Aorta (tissue), 5 donors: ENCODE measurements at regions not wholly inside any gene's neighbourhood (a gene's known extent, or its start where the extent isn't known, plus 50 kb on each side); places are given as distances from the start of the nearest gene placed in this dataset.

Experiments
- ATAC-seq: fragments of 200-7000 bp; cut with Tn5 transposase; one replicate; pipeline ENCODE4 v1.9.1; 2022; ENCODE audit warnings: moderate library complexity; ENCODE audit not compliant: low FRiP score
- DNase-seq, 2 donors: peaks; one replicate each; pipeline ENCODE4 v3.0.0-alpha.2; 2020
- H3K27ac ChIP-seq, 2 donors: one replicate each; pipeline ENCODE4 v1.5.1; 2013; ENCODE audit warnings: low read length in 2 of 2, mild to moderate bottlenecking in 2 of 2, moderate library complexity in 2 of 2, control low read depth in 1 of 2, inconsistent platforms in 1 of 2, low read depth in 1 of 2
- H3K27me3 ChIP-seq, 2 donors: one replicate each; pipeline ENCODE4 v1.6.1; 2013; ENCODE audit warnings: control low read depth in 1 of 2, low read length in 1 of 2, mild to moderate bottlenecking in 1 of 2, moderate library complexity in 1 of 2; ENCODE audit not compliant: insufficient read depth in 2 of 2, control insufficient read depth in 1 of 2
- H3K36me3 ChIP-seq, 2 donors: one replicate each; pipeline ENCODE4 v1.6.1; 2013; ENCODE audit warnings: control low read depth in 1 of 2, low read length in 1 of 2, mild to moderate bottlenecking in 1 of 2; ENCODE audit not compliant: insufficient read depth in 2 of 2, control insufficient read depth in 1 of 2
- H3K4me1 ChIP-seq, 2 donors: one replicate each; pipeline ENCODE4 v1.6.1; 2013; ENCODE audit warnings: low read length in 2 of 2, control low read depth in 1 of 2, mild to moderate bottlenecking in 1 of 2, moderate library complexity in 1 of 2; ENCODE audit not compliant: insufficient read depth in 2 of 2, control insufficient read depth in 1 of 2
- H3K4me3 ChIP-seq, 2 donors: one replicate each; pipeline ENCODE4 v1.5.1; 2013; ENCODE audit warnings: low read length in 2 of 2, control low read depth in 1 of 2, mild to moderate bottlenecking in 1 of 2
- H3K9me3 ChIP-seq: one replicate; pipeline ENCODE4 v1.6.1; 2013; ENCODE audit warnings: mild to moderate bottlenecking, low read length; ENCODE audit not compliant: control insufficient read depth
- WGBS, 2 donors: extraction: QIAGEN DNeasy Blood & Tissue Kit; methylation state at CpG; one replicate each; pipeline ENCODE4 v1.1.7; 2013; 5-methylcytosine and 5-hydroxymethylcytosine counted together
- intact Hi-C, 2 donors: fragments of 100-400 bp; cut with DNase I; formaldehyde crosslinking; loops; one replicate each; pipeline versions ENCODE4 v1.14.2 to v1.15.0; 2022
- donor health status: healthy with polysubstance abuse.
- donor health status: Bipolar disorder and iron deficiency.
- donor health status: DM: no; HTN: no; CAD: no.
- donor health status: DM: no; HTN: no; CAD: no.
- donor health status: DM: yes; HTN: yes; CAD: no.

DNA sequence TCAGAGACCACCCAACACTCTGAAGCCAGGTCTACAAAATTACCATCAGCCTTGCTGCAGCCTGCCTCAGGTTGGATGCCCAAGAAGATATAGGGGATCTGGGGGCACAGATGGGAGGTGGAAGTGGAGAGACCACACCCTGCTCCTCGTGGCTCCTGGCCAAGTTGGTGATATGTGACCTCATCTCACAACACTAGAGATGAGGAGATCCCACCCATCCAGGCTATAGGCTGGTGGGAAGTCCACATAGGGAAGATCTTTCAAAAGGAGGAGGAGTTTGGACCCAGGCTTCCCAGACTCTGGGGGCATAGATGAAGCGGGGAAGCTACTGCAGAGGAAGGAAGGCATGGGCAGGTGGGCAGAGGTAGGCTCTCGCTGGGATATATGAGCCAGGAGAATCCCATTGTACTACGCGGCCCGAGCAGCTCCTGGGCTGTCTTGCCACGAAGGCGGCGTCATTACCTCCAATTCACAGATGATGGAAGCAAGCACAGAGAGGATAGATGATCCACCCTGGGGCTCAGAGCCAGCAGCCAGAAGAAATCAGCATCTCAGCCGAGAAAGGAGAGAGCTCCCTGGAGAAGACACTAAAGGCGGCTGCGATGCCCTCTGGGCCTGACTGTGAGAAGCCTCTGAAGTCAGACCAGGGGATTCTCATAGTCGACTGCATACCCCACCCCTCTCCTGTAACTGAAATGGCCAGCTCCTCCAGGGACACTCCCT, 96.0 kb downstream of the RHOB start:
- intact Hi-C loops, result no loop called here
- H3K4me1 ChIP-seq, result no peaks in the 10 kb centered on the region
- H3K36me3 ChIP-seq, result no peaks in the 10 kb centered on the region
- H3K9me3 ChIP-seq, result peaks cover 1% of the 10 kb centered on the region
- H3K27ac ChIP-seq, result no peak overlapping the region
- H3K27me3 ChIP-seq, result no peaks in the 10 kb centered on the region
- 87 to 90% methylated on average over 13 of the region's 13 CpGs for WGBS, 2 donors
- DNase-seq, result peak in 1 of 2 donors; percentile 69
- ATAC-seq, result no peak
- H3K4me3 ChIP-seq, result no peak overlapping the region

DNA sequence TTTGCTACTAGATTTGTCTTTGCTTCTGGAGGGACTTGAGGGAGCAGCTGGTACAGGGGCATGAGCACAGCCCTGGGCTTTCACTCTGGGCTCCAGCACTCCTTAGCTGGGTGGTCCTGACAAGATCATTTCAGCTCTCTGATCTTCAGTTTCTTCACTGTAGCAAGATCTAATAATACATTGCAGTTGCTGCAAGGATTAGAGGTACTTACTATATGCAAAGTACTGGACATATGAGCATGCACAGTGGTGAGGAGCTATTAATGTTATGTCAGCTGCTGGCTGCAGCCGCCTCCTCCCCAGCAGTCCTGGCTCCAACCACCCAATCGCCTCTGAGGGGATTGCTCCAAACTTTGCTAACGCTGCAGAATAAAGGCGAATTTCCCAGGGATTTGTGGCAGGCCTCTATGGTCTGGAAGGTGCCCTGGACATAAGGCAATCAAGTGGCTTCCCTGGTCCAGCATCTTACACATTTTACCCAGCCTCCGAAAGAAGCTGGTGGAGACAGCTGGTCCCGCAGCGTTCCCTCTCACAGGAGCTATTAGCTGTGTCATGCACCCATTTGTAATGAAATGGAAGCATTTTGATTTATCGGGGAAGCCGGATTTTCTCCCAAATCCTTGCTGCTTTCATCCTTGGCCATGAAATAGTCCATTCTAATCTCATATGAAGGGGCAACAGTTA, 96.7 kb downstream of the RHOB start:
- Histone ChIP-seq H3K9me3 (peaks cover 1% of the 10 kb centered on the region), H3K4me3 (no peak overlapping the region), H3K4me1 (no peaks in the 10 kb centered on the region), H3K36me3 (no peaks in the 10 kb centered on the region), H3K27me3 (no peaks in the 10 kb centered on the region), H3K27ac (no peak overlapping the region)
- 64 to 65% methylated on average over 9 of the region's 9 CpGs for WGBS, 2 donors
- ATAC-seq (no peak), DNase-seq (peak in 1 of 2 donors; percentile 45)
- intact Hi-C loops, result no loop called here

DNA sequence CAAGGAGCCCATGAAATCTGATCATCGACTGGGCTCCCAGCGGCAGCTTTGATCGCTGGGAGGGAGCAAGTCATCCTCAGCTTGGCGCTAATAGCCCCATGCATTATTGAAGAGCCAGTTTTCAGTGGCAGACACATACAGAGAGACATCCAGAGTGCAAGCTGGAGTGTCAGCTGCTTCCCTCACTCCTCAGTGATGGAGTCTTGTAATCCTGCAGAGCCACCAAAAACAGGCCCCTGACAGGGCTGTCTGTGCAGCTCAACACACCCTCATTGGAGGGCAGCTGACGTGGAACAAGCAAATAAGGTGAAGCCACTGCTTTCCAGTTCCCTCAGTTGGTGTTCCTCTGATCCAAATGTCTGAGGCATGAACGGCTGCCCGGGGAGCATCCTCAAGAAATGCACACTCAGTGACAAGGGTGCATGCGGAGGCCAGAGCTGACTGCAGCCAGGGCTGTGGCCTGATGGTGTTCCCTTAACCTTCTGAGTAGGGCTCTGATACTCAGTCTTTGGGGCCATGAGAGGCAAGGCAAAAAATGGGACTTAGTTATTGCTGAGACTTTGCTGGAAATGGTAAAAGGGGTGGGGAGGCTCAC, 97.4 kb downstream of the RHOB start:
- intact Hi-C loops, result no loop called here
- 89 to 96% methylated on average over 8 of the region's 8 CpGs for WGBS, 2 donors
- DNase-seq, result no peak

DNA sequence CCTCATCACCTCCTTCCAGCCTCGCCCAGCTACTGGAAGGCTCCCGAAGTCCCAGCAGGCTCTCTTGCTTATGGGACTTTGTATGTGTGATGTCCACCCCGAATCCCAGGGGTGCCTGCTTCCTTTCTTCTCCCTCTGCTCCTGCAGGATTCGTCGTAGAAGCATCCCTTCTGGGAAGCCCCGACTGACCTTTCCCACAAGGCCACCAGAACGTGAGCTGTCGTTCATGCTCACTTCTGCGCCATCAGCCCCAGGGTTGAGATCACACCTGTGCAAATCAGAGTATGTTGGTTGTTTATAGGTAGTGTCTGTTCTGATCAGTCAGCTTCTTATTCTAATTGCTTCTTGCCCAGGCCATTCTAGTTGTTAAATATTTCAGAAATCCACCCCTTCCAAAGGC, 101.8 kb downstream of the HS1BP3 start:
- intact Hi-C loops, result no loop called here
- Histone ChIP-seq H3K9me3 (peaks cover 1% of the 10 kb centered on the region), H3K4me1 (no peaks in the 10 kb centered on the region), H3K27ac (no peak overlapping the region), H3K27me3 (no peaks in the 10 kb centered on the region), H3K4me3 (no peak overlapping the region), H3K36me3 (no peaks in the 10 kb centered on the region)
- no peak for ATAC-seq
- peak in 1 of 2 donors; percentile 51 for DNase-seq
- WGBS, 2 donors, result 95% methylated on average over 9 of the region's 9 CpGs

More for the DNA sequence above, 97.4 kb downstream of the RHOB start:
- Histone ChIP-seq H3K27ac (no peak overlapping the region), H3K36me3 (no peaks in the 10 kb centered on the region), H3K4me3 (no peak overlapping the region), H3K27me3 (no peaks in the 10 kb centered on the region), H3K9me3 (peaks cover 1% of the 10 kb centered on the region), H3K4me1 (no peaks in the 10 kb centered on the region)
- ATAC-seq, result no peak

DNA sequence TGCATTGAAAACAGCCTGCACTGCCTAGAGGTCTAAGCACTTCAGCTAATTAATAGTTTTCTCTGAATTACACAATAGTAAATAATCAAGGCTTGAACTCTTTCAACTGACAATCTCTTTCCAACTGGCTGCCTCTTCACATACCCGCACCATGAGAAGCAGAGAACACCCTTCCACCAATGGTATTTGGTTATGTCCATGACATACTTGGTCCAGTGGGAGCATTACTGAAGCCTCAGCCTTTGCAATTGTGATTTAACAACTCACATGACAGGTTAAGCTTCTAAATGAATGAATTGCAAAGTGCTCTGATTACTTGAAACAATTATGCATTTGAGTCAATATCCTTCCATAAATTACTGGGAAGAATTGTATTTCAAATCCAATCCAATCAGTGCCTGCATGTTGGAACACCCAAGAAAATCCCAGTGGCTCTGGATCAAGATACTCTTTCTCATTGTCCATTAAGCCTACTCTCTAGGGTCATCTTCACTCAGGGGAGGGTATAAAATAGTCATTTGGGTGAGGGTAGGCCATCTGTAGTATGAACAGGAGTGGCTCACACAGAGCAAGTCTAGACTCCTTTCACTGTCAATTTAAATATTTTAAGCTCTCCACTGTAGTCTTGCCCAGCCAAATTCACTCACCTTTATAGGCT, 101.1 kb downstream of the HS1BP3 start:
- Histone ChIP-seq H3K36me3 (no peaks in the 10 kb centered on the region), H3K27me3 (no peaks in the 10 kb centered on the region), H3K27ac (no peak overlapping the region), H3K4me3 (no peak overlapping the region), H3K9me3 (peaks cover 1% of the 10 kb centered on the region), H3K4me1 (no peaks in the 10 kb centered on the region)
- intact Hi-C loops, result no loop called here
- DNase-seq (no peak), ATAC-seq (no peak)
- WGBS, 2 donors, result 91 to 100% methylated on average over 1 of the region's 1 CpG

DNA sequence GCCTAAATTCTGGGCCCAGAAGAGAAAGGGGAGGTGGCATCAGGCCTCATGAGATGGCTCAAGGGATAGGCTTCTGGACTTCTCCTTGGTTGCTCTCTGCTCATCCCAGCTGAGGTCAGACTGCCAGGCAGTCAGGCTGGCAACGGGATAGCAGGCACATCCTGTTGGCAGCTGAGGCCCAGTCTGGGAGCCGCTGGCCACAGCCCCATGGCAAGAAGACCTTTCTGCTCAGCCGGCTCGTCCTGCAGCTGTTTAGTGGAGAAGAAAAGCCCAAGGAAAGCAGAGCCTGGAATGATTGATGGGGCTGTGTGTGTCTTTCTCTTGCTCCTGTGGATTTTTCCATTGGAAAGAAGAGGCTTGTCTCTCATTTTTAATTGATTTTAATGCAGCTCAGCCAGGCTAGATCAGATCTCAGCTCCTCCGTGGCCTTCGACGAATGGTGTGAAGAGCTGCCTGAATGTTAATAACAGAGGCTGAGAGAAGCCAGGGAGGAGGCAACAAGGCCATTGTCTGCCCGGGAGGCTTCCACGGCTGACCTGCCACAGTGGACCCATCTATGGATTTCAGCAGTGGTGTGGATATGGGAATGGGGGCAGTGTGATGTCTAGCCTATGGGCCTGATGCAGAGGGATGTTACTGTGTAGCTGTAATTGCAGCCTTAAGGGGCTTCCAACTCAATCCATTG, 99.5 kb downstream of the HS1BP3 start:
- no peaks in the 10 kb centered on the region for H3K36me3 ChIP-seq
- H3K4me3 ChIP-seq, result no peak overlapping the region
- intact Hi-C loops, result no loop called here
- DNase-seq (peak in 1 of 2 donors; percentile 49), ATAC-seq (no peak)
- no peak overlapping the region for H3K27ac ChIP-seq
- 39 to 44% methylated on average over 9 of the region's 9 CpGs for WGBS, 2 donors
- H3K4me1 ChIP-seq, result no peaks in the 10 kb centered on the region
- H3K9me3 ChIP-seq, result no peaks in the 10 kb centered on the region
- no peaks in the 10 kb centered on the region for H3K27me3 ChIP-seq

DNA sequence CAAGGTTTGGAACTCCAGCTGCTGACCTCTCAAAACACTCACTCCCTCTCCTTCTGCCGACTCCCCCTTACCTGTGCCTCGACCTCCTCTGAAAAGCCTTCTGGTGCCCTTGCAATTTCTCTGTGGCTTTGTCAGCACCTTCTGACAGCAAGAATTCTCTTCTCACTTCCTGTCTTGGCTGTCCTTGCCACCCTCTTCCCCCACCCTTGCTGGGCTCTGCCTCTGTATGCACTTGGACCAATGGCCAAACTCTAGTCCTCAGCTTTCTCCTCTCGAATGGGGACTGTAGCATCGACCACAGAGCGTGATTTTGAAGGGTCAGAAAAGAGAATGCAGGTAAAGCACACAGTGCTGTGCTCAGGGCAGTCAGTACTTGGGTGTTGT, 99.0 kb downstream of the HS1BP3 start:
- Histone ChIP-seq H3K27ac (no peak overlapping the region), H3K4me1 (no peaks in the 10 kb centered on the region), H3K9me3 (no peaks in the 10 kb centered on the region), H3K36me3 (no peaks in the 10 kb centered on the region), H3K27me3 (no peaks in the 10 kb centered on the region), H3K4me3 (no peak overlapping the region)
- DNase-seq, result peak in 1 of 2 donors; percentile 36
- 93% methylated on average over 5 of the region's 5 CpGs for WGBS, 2 donors
- intact Hi-C loops, result no loop called here
- no peak for ATAC-seq

DNA sequence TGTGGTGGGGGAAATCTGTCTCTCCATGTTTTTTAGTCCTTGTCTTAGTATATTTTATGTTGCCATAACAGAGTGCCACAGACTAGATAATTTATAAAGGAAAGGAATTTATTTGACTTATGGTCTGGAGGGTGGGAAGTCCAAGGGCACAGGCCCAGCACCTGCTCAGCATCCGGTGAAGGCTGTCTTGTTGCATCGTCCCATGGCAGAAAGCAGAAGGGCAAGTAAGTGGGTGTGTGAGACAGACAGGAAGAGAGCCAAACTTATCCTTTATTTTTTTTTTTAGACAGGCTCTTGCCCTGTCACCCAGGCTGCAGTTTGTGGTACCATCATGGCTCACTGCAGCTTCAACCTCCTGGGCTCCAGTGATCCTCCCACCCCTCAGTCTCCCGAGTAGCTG, 98.1 kb downstream of the HS1BP3 start:
- no peak for ATAC-seq
- Histone ChIP-seq H3K27ac (no peak overlapping the region), H3K4me1 (no peaks in the 10 kb centered on the region), H3K27me3 (no peaks in the 10 kb centered on the region), H3K4me3 (no peak overlapping the region), H3K9me3 (no peaks in the 10 kb centered on the region), H3K36me3 (no peaks in the 10 kb centered on the region)
- 94 to 95% methylated on average over 3 of the region's 3 CpGs for WGBS, 2 donors
- intact Hi-C loops, result no loop called here
- DNase-seq, result no peak
